ENCODE measurements at regions not wholly inside any gene's neighbourhood (a gene's known extent, or its start where the extent isn't known, plus 50 kb on each side); places are given as distances from the start of the nearest gene placed in this dataset.

- Mint-ChIP-seq H3K9me3 (ENCODE audit: low read depth) (no peaks in the 10 kb centered on the region), H3K4me3 (ENCODE audit: low read depth) (no peak overlapping the region), H3K27ac (no peak overlapping the region), H3K4me1 (ENCODE audit: low read depth) (no peaks in the 10 kb centered on the region), H3K36me3 (ENCODE audit: insufficient read depth) (no peaks in the 10 kb centered on the region), H3K27me3 (peaks cover 15% of the 10 kb centered on the region)
- DNase-seq (ENCODE audit: low spot score, unreplicated experiment) = no peak
- TF ChIP-seq, protein P1, sequence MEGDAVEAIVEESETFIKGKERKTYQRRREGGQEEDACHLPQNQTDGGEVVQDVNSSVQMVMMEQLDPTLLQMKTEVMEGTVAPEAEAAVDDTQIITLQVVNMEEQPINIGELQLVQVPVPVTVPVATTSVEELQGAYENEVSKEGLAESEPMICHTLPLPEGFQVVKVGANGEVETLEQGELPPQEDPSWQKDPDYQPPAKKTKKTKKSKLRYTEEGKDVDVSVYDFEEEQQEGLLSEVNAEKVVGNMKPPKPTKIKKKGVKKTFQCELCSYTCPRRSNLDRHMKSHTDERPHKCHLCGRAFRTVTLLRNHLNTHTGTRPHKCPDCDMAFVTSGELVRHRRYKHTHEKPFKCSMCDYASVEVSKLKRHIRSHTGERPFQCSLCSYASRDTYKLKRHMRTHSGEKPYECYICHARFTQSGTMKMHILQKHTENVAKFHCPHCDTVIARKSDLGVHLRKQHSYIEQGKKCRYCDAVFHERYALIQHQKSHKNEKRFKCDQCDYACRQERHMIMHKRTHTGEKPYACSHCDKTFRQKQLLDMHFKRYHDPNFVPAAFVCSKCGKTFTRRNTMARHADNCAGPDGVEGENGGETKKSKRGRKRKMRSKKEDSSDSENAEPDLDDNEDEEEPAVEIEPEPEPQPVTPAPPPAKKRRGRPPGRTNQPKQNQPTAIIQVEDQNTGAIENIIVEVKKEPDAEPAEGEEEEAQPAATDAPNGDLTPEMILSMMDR (IDR thresholded peaks at IDR 0.05; ENCODE audit: unreplicated experiment) = no peak
These were observed 819.8 kb downstream of the GATA3 start for GRCh38 chr10:8874268-8874667.

GRCh38 chr10:8874972-8875371 is 820.5 kb downstream of the GATA3 start:
- H3K4me1 Mint-ChIP-seq (ENCODE audit: low read depth) = no peaks in the 10 kb centered on the region
- no peak for DNase-seq (ENCODE audit: low spot score, unreplicated experiment)
- H3K36me3 Mint-ChIP-seq (ENCODE audit: insufficient read depth) = no peaks in the 10 kb centered on the region
- H3K4me3 Mint-ChIP-seq (ENCODE audit: low read depth) = no peak overlapping the region
- peaks cover 15% of the 10 kb centered on the region for H3K27me3 Mint-ChIP-seq
- H3K9me3 Mint-ChIP-seq (ENCODE audit: low read depth) = no peaks in the 10 kb centered on the region
- no peak overlapping the region for H3K27ac Mint-ChIP-seq
- TF ChIP-seq, protein P1 (IDR thresholded peaks at IDR 0.05; ENCODE audit: unreplicated experiment) = no peak

DNA sequence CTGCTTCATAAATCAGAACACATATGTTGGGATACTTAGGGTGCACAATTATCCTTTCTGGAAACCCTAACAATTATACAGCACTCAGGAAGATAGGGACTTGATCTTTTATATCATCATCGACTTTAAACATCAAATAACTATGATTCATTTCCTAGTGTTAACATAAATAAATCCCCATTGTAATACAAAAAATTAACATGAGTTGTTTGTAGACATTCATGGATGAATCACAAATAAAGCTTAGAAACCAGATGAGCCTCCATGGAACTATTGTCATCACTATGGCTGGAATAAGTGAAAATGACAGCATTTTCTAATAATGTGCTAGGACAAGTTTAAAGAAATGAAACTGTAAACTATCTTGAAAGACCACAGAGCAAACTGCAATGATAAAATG is 821.7 kb downstream of the GATA3 start:
- Mint-ChIP-seq H3K9me3 (ENCODE audit: low read depth) (no peaks in the 10 kb centered on the region), H3K4me1 (ENCODE audit: low read depth) (no peaks in the 10 kb centered on the region), H3K27ac (no peak overlapping the region), H3K4me3 (ENCODE audit: low read depth) (no peak overlapping the region), H3K27me3 (peaks cover 15% of the 10 kb centered on the region), H3K36me3 (ENCODE audit: insufficient read depth) (no peaks in the 10 kb centered on the region)
- TF ChIP-seq, protein P1 (IDR thresholded peaks at IDR 0.05; ENCODE audit: unreplicated experiment) = no peak
- DNase-seq (ENCODE audit: low spot score, unreplicated experiment) = no peak

- H3K9me3 Mint-ChIP-seq (ENCODE audit: low read depth) = no peaks in the 10 kb centered on the region
- no peak overlapping the region for H3K27ac Mint-ChIP-seq
- H3K36me3 Mint-ChIP-seq (ENCODE audit: insufficient read depth) = no peaks in the 10 kb centered on the region
- no peak for DNase-seq (ENCODE audit: low spot score, unreplicated experiment)
- TF ChIP-seq, protein P1 (IDR thresholded peaks at IDR 0.05; ENCODE audit: unreplicated experiment) = no peak
- peaks cover 8% of the 10 kb centered on the region for H3K27me3 Mint-ChIP-seq
- no peaks in the 10 kb centered on the region for H3K4me1 Mint-ChIP-seq (ENCODE audit: low read depth)
- H3K4me3 Mint-ChIP-seq (ENCODE audit: low read depth) = no peak overlapping the region
These were observed 835.0 kb downstream of the GATA3 start for GRCh38 chr10:8889538-8889937.

GRCh38 chr10:8893102-8893501 is 838.6 kb downstream of the GATA3 start:
- Mint-ChIP-seq H3K4me3 (ENCODE audit: low read depth) (no peak overlapping the region), H3K27ac (no peak overlapping the region), H3K36me3 (ENCODE audit: insufficient read depth) (no peaks in the 10 kb centered on the region), H3K4me1 (ENCODE audit: low read depth) (no peaks in the 10 kb centered on the region), H3K27me3 (peaks cover 8% of the 10 kb centered on the region), H3K9me3 (ENCODE audit: low read depth) (no peaks in the 10 kb centered on the region)
- TF ChIP-seq, protein P1 (IDR thresholded peaks at IDR 0.05; ENCODE audit: unreplicated experiment) = no peak
- no peak for DNase-seq (ENCODE audit: low spot score, unreplicated experiment)

All from progenitor cell of endocrine pancreas (in vitro differentiated cells).